K562 (cell line): ENCODE measurements at regions not wholly inside any gene's neighbourhood (a gene's known extent, or its start where the extent isn't known, plus 50 kb on each side); places are given as distances from the start of the nearest gene placed in this dataset.

Experiments
- ATAC-seq: fragments of 200-7000 bp; cut with Tn5 transposase; 3 replicates; pipeline ENCODE4 v1.9.1; 2020; ENCODE audit warnings: moderate library complexity
- BruUV-seq: library from RNA; stranded (reverse); fragments of 400-500 nt; replicated peaks from 2 replicates; lab custom pipeline; 2021; lab: Mats Ljungman, UMichigan
- CTCF ChIA-PET: fragments of 300-600 bp; formaldehyde crosslinking; extraction: SDS; loops from one replicate; lab custom pipeline; 2021; ENCODE audit warnings: low intra/inter-chr PET ratio; lab: Yijun Ruan, JAX
- POLR2A ChIA-PET: fragments of 300-600, 350-650 bp; sonication (Branson Sonifier 250); formaldehyde crosslinking; extraction: SDS; loops from one replicate; lab custom pipeline; 2021; ENCODE audit warnings: antibody characterized with exemption, inconsistent platforms; lab: Yijun Ruan, JAX
- DNase-seq, 4 experiments: peaks; one replicate each; pipeline versions ENCODE4 v3.0.0 to v3.0.0-alpha.2; 2011 to 2018; ENCODE audit warnings: low spot score in 3 of 4, mixed read lengths in 3 of 4; ENCODE audit errors: extremely low read depth in 1 of 4
- FAIRE-seq: peaks from 2 replicates; lab custom pipeline; 2011; peaks lifted over from hg19 to GRCh38; lab: Jason Lieb, UNC
- H2AFZ ChIP-seq: 2 replicates; pipeline ENCODE4 v1.6.0; 2011; ENCODE audit warnings: low read depth, low read length, control low read depth, inconsistent platforms
- H3K27ac ChIP-seq: fragments of 200-600 bp; 3 replicates; pipeline ENCODE4 v1.8.0; 2011; ENCODE audit warnings: low read depth, mild to moderate bottlenecking, control low read depth, inconsistent platforms, low read length, moderate library complexity, mixed read lengths; ENCODE audit errors: extremely low read depth
- H3K27me3 ChIP-seq, 2 experiments: fragments of 300-600 bp in 1 of 2; 2 replicates in 1 of 2; 3 replicates in 1 of 2; pipeline versions ENCODE4 v1.6.0 to v1.8.0; 2011; ENCODE audit warnings: inconsistent platforms in 2 of 2, low read length in 2 of 2, mild to moderate bottlenecking in 1 of 2, mixed read lengths in 1 of 2, moderate library complexity in 1 of 2; ENCODE audit not compliant: control insufficient read depth in 2 of 2, insufficient read depth in 2 of 2
- H3K36me3 ChIP-seq: fragments of 300-600 bp; 3 replicates; pipeline ENCODE4 v1.8.0; 2011; ENCODE audit warnings: mild to moderate bottlenecking, low read length, inconsistent platforms; ENCODE audit not compliant: control insufficient read depth, insufficient read depth
- H3K4me1 ChIP-seq, 2 experiments: fragments of 200-600 bp in 1 of 2; replicated peaks in 1 of 2; 2 replicates in 1 of 2; 3 replicates in 1 of 2; pipeline versions ENCODE4 v1.5.1 to v1.8.0; 2011; ENCODE audit warnings: inconsistent platforms in 2 of 2, low read length in 2 of 2, mild to moderate bottlenecking in 1 of 2, mixed read lengths in 1 of 2, moderate library complexity in 1 of 2; ENCODE audit not compliant: control insufficient read depth in 2 of 2, insufficient read depth in 2 of 2
- H3K4me2 ChIP-seq: 2 replicates; pipeline ENCODE4 v1.6.1; 2011; ENCODE audit warnings: low read length, control low read depth, inconsistent platforms, mixed read lengths; ENCODE audit not compliant: insufficient read depth
- H3K4me3 ChIP-seq: fragments of 200-600 bp; sonication (generic), shearing (Covaris generic); 2 replicates; pipeline ENCODE4 v1.5.1; 2016; ENCODE audit warnings: control low read depth, inconsistent platforms
- H3K79me2 ChIP-seq: fragments of 200-600 bp; 3 replicates; pipeline ENCODE4 v1.8.0; 2011; ENCODE audit warnings: low read length, inconsistent platforms; ENCODE audit not compliant: control insufficient read depth, insufficient read depth
- H3K9ac ChIP-seq, 2 experiments: 2 replicates each; pipeline versions ENCODE4 v1.6.0 to v1.6.1; 2011; ENCODE audit warnings: low read depth in 2 of 2, low read length in 2 of 2, control low read depth in 1 of 2, inconsistent platforms in 1 of 2, mild to moderate bottlenecking in 1 of 2, mixed read lengths in 1 of 2; ENCODE audit not compliant: insufficient read depth in 1 of 2
- H3K9me1 ChIP-seq: one replicate; pipeline ENCODE4 v1.6.0; 2011; ENCODE audit warnings: inconsistent platforms, mild to moderate bottlenecking, low read length, moderate library complexity; ENCODE audit not compliant: control insufficient read depth, insufficient read depth
- H3K9me3 ChIP-seq: replicated peaks from 2 replicates; pipeline ENCODE4 v1.5.1; 2011; ENCODE audit warnings: low read depth, low read length, inconsistent platforms; ENCODE audit not compliant: control insufficient read depth, insufficient read depth
- H4K20me1 ChIP-seq: replicated peaks from 2 replicates; pipeline ENCODE4 v1.6.1; 2011; ENCODE audit warnings: low read length, inconsistent platforms, mixed read lengths; ENCODE audit not compliant: control insufficient read depth, insufficient read depth
- BDP1 ChIP-seq: IDR thresholded peaks from 3 replicates; pipeline ENCODE4 v1.6.1; 2011; ENCODE audit not compliant: insufficient read length, insufficient read depth
- HMG20A ChIP-seq: fragments of 450-650 bp; formaldehyde crosslinking; conservative IDR thresholded peaks from 2 replicates; pipeline ENCODE4 v1.4.0; 2020; ENCODE audit warnings: mild to moderate bottlenecking, mixed read lengths
- ILF3 ChIP-seq: fragments of 450-650 bp; IDR thresholded peaks from 2 replicates; pipeline ENCODE4 v1.6.1; 2018; ENCODE audit warnings: antibody characterized with exemption, mild to moderate bottlenecking, moderate library complexity, borderline replicate concordance
- KDM5B ChIP-seq: fragments of 200-600 bp; sonication (generic); IDR thresholded peaks from 2 replicates; pipeline ENCODE4 v1.6.1; 2012; ENCODE audit warnings: low read depth, mild to moderate bottlenecking, moderate library complexity, low read length, control low read depth, inconsistent platforms; ENCODE audit not compliant: insufficient replicate concordance
- MLLT1 ChIP-seq, 2 experiments: fragments of 450-650 bp; IDR thresholded peaks; 2 replicates each; pipeline ENCODE4 v1.6.1; 2016
- NFRKB ChIP-seq: fragments of 450-650 bp; IDR thresholded peaks from 2 replicates; pipeline ENCODE4 v1.6.1; 2016; ENCODE audit warnings: low read depth
- TCF3 ChIP-seq: sonication (generic); formaldehyde crosslinking; IDR thresholded peaks from 2 replicates; pipeline ENCODE4 v1.4.0; 2020; ENCODE audit warnings: mild to moderate bottlenecking, missing genetic modification reagents
- WGBS: fragments of 100-300 bp; shearing (Covaris generic); methylation state at CpG from one replicate; pipeline ENCODE4 v1.1.6; 2016; ENCODE audit warnings: low coverage, mixed read lengths; ENCODE audit not compliant: insufficient coverage; ENCODE audit errors: missing lambda C conversion rate; 5-methylcytosine and 5-hydroxymethylcytosine counted together
- in situ Hi-C: fragments of 300-500 bp; cut with MboI; formaldehyde crosslinking; loops from 4 replicates; pipeline ENCODE4 v1.15.0; 2018; ENCODE audit warnings: inconsistent platforms, mixed read lengths
- intact Hi-C: fragments of 100-400 bp; cut with micrococcal nuclease; formaldehyde crosslinking; loops from 2 replicates; pipeline ENCODE4 v1.14.2; 2022

- H3K4me2 ChIP-seq, result no peak overlapping the region
- CTCF ChIA-PET, result no interaction called here
- no peaks in the 10 kb centered on the region for H4K20me1 ChIP-seq
- WGBS, result 0% methylated on average over 1 of the region's 1 CpG
- no peak overlapping the region for H3K27ac ChIP-seq
- no peaks in the 10 kb centered on the region for H3K4me1 ChIP-seq
- in situ Hi-C loops, result no loop called here
- intact Hi-C loops, result no loop called here
- no peak overlapping the region for H2AFZ ChIP-seq
- H3K9me3 ChIP-seq, result no peaks in the 10 kb centered on the region
- ATAC-seq, result no peak
- no peaks in the 10 kb centered on the region for H3K36me3 ChIP-seq
- H3K9ac ChIP-seq, result no peak overlapping the region
- no peak for FAIRE-seq
- no peaks in the 10 kb centered on the region for H3K27me3 ChIP-seq
- POLR2A ChIA-PET, result no interaction called here
- no peak for DNase-seq
- H3K79me2 ChIP-seq, result no peaks in the 10 kb centered on the region
- no peak overlapping the region for H3K4me3 ChIP-seq
- no TSS peak for BruUV-seq
- TF ChIP-seq NFRKB (no peak), HMG20A (CRISPR knock-in tag) (no peak), ILF3 (no peak), MLLT1 (IDR thresholded peaks at IDR 0.05) (no peak), TCF3 (no peak), BDP1 (no peak), KDM5B (no peak)
- TF ChIP-seq, all 486 proteins: peak for 0
- H3K9me1 ChIP-seq, result no peaks in the 10 kb centered on the region
Observed at GRCh38 chr13:83958531-83958930, 76.3 kb upstream of the SLITRK1 start.
